Kidney (tissue), 13 donors: ENCODE measurements at regions not wholly inside any gene's neighbourhood (a gene's known extent, or its start where the extent isn't known, plus 50 kb on each side); places are given as distances from the start of the nearest gene placed in this dataset.

Source experiments
- DNase-seq, 5 donors: peaks; one replicate each; pipeline ENCODE4 v3.0.0-alpha.2; 2013 to 2020
- FAIRE-seq: peaks from 2 replicates; lab custom pipeline; 2012; peaks lifted over from hg19 to GRCh38; lab: Jason Lieb, UNC
- H3K27ac ChIP-seq, 2 donors: one replicate each; pipeline ENCODE4 v1.7.0; 2013; ENCODE audit warnings: low read depth in 2 of 2, low read length in 2 of 2, inconsistent platforms in 1 of 2
- H3K27me3 ChIP-seq: one replicate; pipeline ENCODE4 v1.7.1; 2013; ENCODE audit warnings: low read length, inconsistent platforms; ENCODE audit not compliant: control insufficient read depth, insufficient read depth
- H3K36me3 ChIP-seq, 3 donors: one replicate each; pipeline versions ENCODE4 v1.7.0 to v1.7.1; 2013; ENCODE audit warnings: low read length in 3 of 3, control low read depth in 1 of 3, inconsistent platforms in 1 of 3; ENCODE audit not compliant: insufficient read depth in 3 of 3, control insufficient read depth in 2 of 3
- H3K4me1 ChIP-seq, 3 donors: one replicate each; pipeline versions ENCODE4 v1.7.0 to v1.7.1; 2013; ENCODE audit warnings: low read length in 3 of 3, inconsistent platforms in 1 of 3, low read depth in 1 of 3; ENCODE audit not compliant: control insufficient read depth in 2 of 3, insufficient read depth in 2 of 3
- H3K4me3 ChIP-seq, 3 donors: one replicate each; pipeline versions ENCODE4 v1.7.0 to v1.8.1; 2013; ENCODE audit warnings: low read length in 3 of 3, control low read depth in 1 of 3, inconsistent platforms in 1 of 3
- H3K9ac ChIP-seq, 3 donors: one replicate each; pipeline versions ENCODE4 v1.7.0 to v1.7.1; 2013; ENCODE audit warnings: low read length in 3 of 3, control low read depth in 1 of 3, inconsistent platforms in 1 of 3
- H3K9me3 ChIP-seq, 3 donors: one replicate each; pipeline versions ENCODE4 v1.7.0 to v1.7.1; 2013; ENCODE audit warnings: low read length in 3 of 3, control low read depth in 1 of 3, inconsistent platforms in 1 of 3; ENCODE audit not compliant: control insufficient read depth in 2 of 3, insufficient read depth in 1 of 3
- intact Hi-C: fragments of 100-400 bp; cut with DNase I; formaldehyde crosslinking; loops from one replicate; pipeline ENCODE4 v1.11.1; 2022
- TF ChIP-seq, protein P1 (sequence below): IDR thresholded peaks from 3 replicates; pipeline ENCODE4 v1.5.1; 2012; ENCODE audit warnings: mild to moderate bottlenecking, moderate library complexity, borderline replicate concordance; ENCODE audit not compliant: insufficient read depth; ENCODE audit errors: extremely low read depth
- donor health status: control.
- donor health status: control.
- donor health status: control.
- donor health status: control.
- donor health status: control.
- donor health status: DM: yes; HTN: yes; CAD: no.
- donor health status: Normal renal cell carcinoma (clear cell type).

DNA sequence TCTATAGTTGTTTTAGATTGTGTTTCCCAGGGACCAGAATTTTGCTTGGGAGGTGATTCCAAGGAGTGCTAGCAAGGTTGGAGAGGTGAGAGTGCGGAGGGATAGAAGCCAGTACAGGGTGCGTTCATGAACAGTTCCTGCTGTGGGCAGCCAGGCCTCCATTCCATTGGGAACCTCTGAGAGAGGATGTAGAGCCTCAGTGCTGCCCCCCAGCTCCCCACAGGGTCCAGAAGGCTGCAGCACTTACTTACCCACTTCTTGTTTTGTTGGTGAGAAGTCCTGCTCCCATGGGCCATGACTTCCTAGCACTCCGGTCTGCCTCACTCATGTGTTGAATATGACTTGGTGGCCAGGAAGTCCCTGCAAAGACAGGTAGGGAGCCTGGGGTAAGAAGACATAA is 128.2 kb upstream of the GAS1 start:
- Histone ChIP-seq H3K9ac (no peak overlapping the region), H3K4me3 (no peak overlapping the region), H3K27me3 (no peaks in the 10 kb centered on the region), H3K4me1 (peaks cover 0 to 2% (median 0%) of the 10 kb centered on the region in 3 donors), H3K27ac (no peak overlapping the region), H3K36me3 (no peaks in the 10 kb centered on the region), H3K9me3 (no peaks in the 10 kb centered on the region)
- FAIRE-seq = no peak
- TF ChIP-seq, protein P1, sequence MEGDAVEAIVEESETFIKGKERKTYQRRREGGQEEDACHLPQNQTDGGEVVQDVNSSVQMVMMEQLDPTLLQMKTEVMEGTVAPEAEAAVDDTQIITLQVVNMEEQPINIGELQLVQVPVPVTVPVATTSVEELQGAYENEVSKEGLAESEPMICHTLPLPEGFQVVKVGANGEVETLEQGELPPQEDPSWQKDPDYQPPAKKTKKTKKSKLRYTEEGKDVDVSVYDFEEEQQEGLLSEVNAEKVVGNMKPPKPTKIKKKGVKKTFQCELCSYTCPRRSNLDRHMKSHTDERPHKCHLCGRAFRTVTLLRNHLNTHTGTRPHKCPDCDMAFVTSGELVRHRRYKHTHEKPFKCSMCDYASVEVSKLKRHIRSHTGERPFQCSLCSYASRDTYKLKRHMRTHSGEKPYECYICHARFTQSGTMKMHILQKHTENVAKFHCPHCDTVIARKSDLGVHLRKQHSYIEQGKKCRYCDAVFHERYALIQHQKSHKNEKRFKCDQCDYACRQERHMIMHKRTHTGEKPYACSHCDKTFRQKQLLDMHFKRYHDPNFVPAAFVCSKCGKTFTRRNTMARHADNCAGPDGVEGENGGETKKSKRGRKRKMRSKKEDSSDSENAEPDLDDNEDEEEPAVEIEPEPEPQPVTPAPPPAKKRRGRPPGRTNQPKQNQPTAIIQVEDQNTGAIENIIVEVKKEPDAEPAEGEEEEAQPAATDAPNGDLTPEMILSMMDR = no peak
- no peak for DNase-seq
- intact Hi-C loops = no loop called here

- Histone ChIP-seq H3K36me3 (no peaks in the 10 kb centered on the region), H3K9me3 (no peaks in the 10 kb centered on the region), H3K9ac (no peak overlapping the region), H3K27ac (no peak overlapping the region), H3K4me1 (peaks cover 0 to 2% (median 0%) of the 10 kb centered on the region in 3 donors), H3K27me3 (no peaks in the 10 kb centered on the region), H3K4me3 (no peak overlapping the region)
- FAIRE-seq (no peak), DNase-seq (no peak)
- intact Hi-C loops = no loop called here
- TF ChIP-seq, protein P1 = no peak
Observed at GRCh38 chr9:87076825-87077224, 129.5 kb upstream of the GAS1 start.

- FAIRE-seq (no peak), DNase-seq (no peak)
- H3K27me3 ChIP-seq = no peaks in the 10 kb centered on the region
- H3K9ac ChIP-seq = no peak overlapping the region
- intact Hi-C loops = no loop called here
- no peak overlapping the region for H3K4me3 ChIP-seq
- H3K27ac ChIP-seq = no peak overlapping the region
- H3K9me3 ChIP-seq = no peaks in the 10 kb centered on the region
- TF ChIP-seq, protein P1 = no peak
- no peaks in the 10 kb centered on the region for H3K36me3 ChIP-seq
- no peaks in the 10 kb centered on the region for H3K4me1 ChIP-seq
Observed at GRCh38 chr9:87077986-87078385, 130.7 kb upstream of the GAS1 start.
